B cell (primary cell): ENCODE measurements at regions not wholly inside any gene's neighbourhood (a gene's known extent, or its start where the extent isn't known, plus 50 kb on each side); places are given as distances from the start of the nearest gene placed in this dataset.

Experiments used
- CTCF ChIP-seq: fragments of 200-600 bp; IDR thresholded peaks from one replicate; pipeline ENCODE4 v1.8.0; 2022; ENCODE audit warnings: antibody characterized with exemption, mild to moderate bottlenecking
- EZH2 ChIP-seq: IDR thresholded peaks from 2 replicates; pipeline ENCODE4 v1.6.1; 2012; ENCODE audit warnings: borderline replicate concordance, low read depth, mild to moderate bottlenecking, moderate library complexity, low read length; ENCODE audit not compliant: insufficient read depth, poor library complexity, severe bottlenecking

DNA sequence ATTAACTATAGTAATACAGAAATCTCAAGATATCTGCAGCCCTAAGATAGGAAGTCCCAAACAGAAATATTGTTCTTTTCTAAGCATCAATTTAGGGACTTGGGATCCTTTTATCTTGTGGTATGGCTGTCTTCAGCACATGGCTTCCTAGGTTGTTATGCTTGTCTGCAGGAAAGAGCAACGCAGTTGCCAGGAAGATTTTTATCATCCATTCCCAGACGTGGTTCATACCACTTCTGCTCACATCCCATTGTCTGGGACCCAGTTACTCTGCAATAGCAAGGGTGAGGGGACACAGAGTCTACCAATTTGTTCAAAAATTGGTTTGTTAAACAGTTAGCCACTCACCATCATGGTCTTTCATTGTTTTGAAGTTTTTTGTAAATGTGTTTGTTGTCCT is 85.6 kb upstream of the RXFP2 start:
- TF ChIP-seq CTCF (no peak), EZH2 (no peak)
